ENCODE measurements at regions not wholly inside any gene's neighbourhood (a gene's known extent, or its start where the extent isn't known, plus 50 kb on each side); places are given as distances from the start of the nearest gene placed in this dataset.
A peak's percentile ranks its signal among the peaks of the same experiment; 100 is the strongest.
"Not testable (repeated sequence)": the region's sequence is repeated elsewhere in the genome, so short reads cannot be mapped to it uniquely, and the experiment has no call there.

GRCh38 chr1:172727956-172728603 lies 69.2 kb downstream of the FASLG start:
- H3F3A ChIP-seq (ENCODE audit: insufficient read depth, low read length), result no peaks in the 10 kb centered on the region
- H3K9me2 ChIP-seq (ENCODE audit: low read depth, low read length), result no peaks in the 10 kb centered on the region
- no peaks in the 10 kb centered on the region for H4K20me1 ChIP-seq (ENCODE audit: insufficient read depth, low read length)
- H2AFZ ChIP-seq (ENCODE audit: low read length), result no peak overlapping the region
- H3K79me2 ChIP-seq (ENCODE audit: insufficient read depth, low read length), result no peaks in the 10 kb centered on the region
- H3K4me2 ChIP-seq (ENCODE audit: low read length), result no peak overlapping the region
- no peaks in the 10 kb centered on the region for H3K36me3 ChIP-seq (ENCODE audit: insufficient read depth, low read length)
- H3K9ac ChIP-seq (ENCODE audit: low read length), result no peak overlapping the region
- TF ChIP-seq EZH2 (IDR thresholded peaks at IDR 0.05; ENCODE audit: borderline replicate concordance, low read length) (no peak), CTCF (IDR thresholded peaks at IDR 0.05; ENCODE audit: low read length) (peak; percentile 98)
- no peak overlapping the region for H3K27ac ChIP-seq (ENCODE audit: low read depth, low read length, poor library complexity, severe bottlenecking)
- no peaks in the 10 kb centered on the region for H3K27me3 ChIP-seq (ENCODE audit: insufficient read depth, low read length)
- 0 out of 2 replicates have a peak, but pooled peaks cover 3% of the 10 kb centered on the region for H3K9me3 ChIP-seq (ENCODE audit: low read length)
- no peak overlapping the region for H3K4me3 ChIP-seq (ENCODE audit: low read depth, low read length, poor library complexity, severe bottlenecking)
- no peaks in the 10 kb centered on the region for H3K4me1 ChIP-seq (ENCODE audit: insufficient read depth, low read length, severe bottlenecking)

GRCh38 chr1:172728705-172729104 lies 69.8 kb downstream of the FASLG start:
- not testable (repeated sequence) for H3K9me3 ChIP-seq (ENCODE audit: low read length); H3K9ac ChIP-seq (ENCODE audit: low read length); H3K9me2 ChIP-seq (ENCODE audit: low read depth, low read length); H3K36me3 ChIP-seq (ENCODE audit: insufficient read depth, low read length); H3K4me1 ChIP-seq (ENCODE audit: insufficient read depth, low read length, severe bottlenecking); H3K27ac ChIP-seq (ENCODE audit: low read depth, low read length, poor library complexity, severe bottlenecking); H3K4me2 ChIP-seq (ENCODE audit: low read length); H3F3A ChIP-seq (ENCODE audit: insufficient read depth, low read length); H3K4me3 ChIP-seq (ENCODE audit: low read depth, low read length, poor library complexity, severe bottlenecking); H4K20me1 ChIP-seq (ENCODE audit: insufficient read depth, low read length); H3K79me2 ChIP-seq (ENCODE audit: insufficient read depth, low read length); H2AFZ ChIP-seq (ENCODE audit: low read length); H3K27me3 ChIP-seq (ENCODE audit: insufficient read depth, low read length)

GRCh38 chr1:172732427-172732826 lies 73.5 kb downstream of the FASLG start:
- Histone ChIP-seq H3K4me2 (ENCODE audit: low read length) (no peak overlapping the region), H3K9me3 (ENCODE audit: low read length) (0 out of 2 replicates have a peak, but pooled peaks cover 3% of the 10 kb centered on the region), H2AFZ (ENCODE audit: low read length) (no peak overlapping the region), H3K9me2 (ENCODE audit: low read depth, low read length) (no peaks in the 10 kb centered on the region), H3K9ac (ENCODE audit: low read length) (no peak overlapping the region), H3K4me3 (ENCODE audit: low read depth, low read length, poor library complexity, severe bottlenecking) (no peak overlapping the region), H3F3A (ENCODE audit: insufficient read depth, low read length) (no peaks in the 10 kb centered on the region), H3K27ac (ENCODE audit: low read depth, low read length, poor library complexity, severe bottlenecking) (no peak overlapping the region), H4K20me1 (ENCODE audit: insufficient read depth, low read length) (no peaks in the 10 kb centered on the region), H3K36me3 (ENCODE audit: insufficient read depth, low read length) (no peaks in the 10 kb centered on the region), H3K79me2 (ENCODE audit: insufficient read depth, low read length) (no peaks in the 10 kb centered on the region), H3K27me3 (ENCODE audit: insufficient read depth, low read length) (no peaks in the 10 kb centered on the region), H3K4me1 (ENCODE audit: insufficient read depth, low read length, severe bottlenecking) (no peaks in the 10 kb centered on the region)
- TF ChIP-seq EZH2 (IDR thresholded peaks at IDR 0.05; ENCODE audit: borderline replicate concordance, low read length) (no peak), CTCF (IDR thresholded peaks at IDR 0.05; ENCODE audit: low read length) (no peak)

GRCh38 chr1:172733815-172734214 lies 74.9 kb downstream of the FASLG start:
- H3K9ac ChIP-seq (ENCODE audit: low read length), result no peak overlapping the region
- no peaks in the 10 kb centered on the region for H3K9me2 ChIP-seq (ENCODE audit: low read depth, low read length)
- no peak overlapping the region for H2AFZ ChIP-seq (ENCODE audit: low read length)
- no peak overlapping the region for H3K4me3 ChIP-seq (ENCODE audit: low read depth, low read length, poor library complexity, severe bottlenecking)
- H3K9me3 ChIP-seq (ENCODE audit: low read length), result no peaks in the 10 kb centered on the region
- H3K36me3 ChIP-seq (ENCODE audit: insufficient read depth, low read length), result no peaks in the 10 kb centered on the region
- no peaks in the 10 kb centered on the region for H3K27me3 ChIP-seq (ENCODE audit: insufficient read depth, low read length)
- H4K20me1 ChIP-seq (ENCODE audit: insufficient read depth, low read length), result no peaks in the 10 kb centered on the region
- H3K4me1 ChIP-seq (ENCODE audit: insufficient read depth, low read length, severe bottlenecking), result no peaks in the 10 kb centered on the region
- no peak overlapping the region for H3K27ac ChIP-seq (ENCODE audit: low read depth, low read length, poor library complexity, severe bottlenecking)
- no peaks in the 10 kb centered on the region for H3F3A ChIP-seq (ENCODE audit: insufficient read depth, low read length)
- TF ChIP-seq EZH2 (IDR thresholded peaks at IDR 0.05; ENCODE audit: borderline replicate concordance, low read length) (no peak), CTCF (IDR thresholded peaks at IDR 0.05; ENCODE audit: low read length) (no peak)
- no peak overlapping the region for H3K4me2 ChIP-seq (ENCODE audit: low read length)
- H3K79me2 ChIP-seq (ENCODE audit: insufficient read depth, low read length), result no peaks in the 10 kb centered on the region
